ENCODE measurements at regions not wholly inside any gene's neighbourhood (a gene's known extent, or its start where the extent isn't known, plus 50 kb on each side); places are given as distances from the start of the nearest gene placed in this dataset.

- TF ChIP-seq CTCF (IDR thresholded peaks at IDR 0.05), result no peak
- ATAC-seq (no peak), DNase-seq (no peak)
- H3K4me3 ChIP-seq, result no peak overlapping the region
- 83 to 89% (median 84%) methylated on average over 1 of the region's 1 CpG for WGBS, 3 donors
- intact Hi-C loops (cut with DNase I), result loop anchor here in 1 of 2 donors (5.0 kb wide), 1 partner anchor 338 kb away; no protein-coding TSS in a partner anchor
- H3K27ac ChIP-seq, result no peak overlapping the region
- H3K36me3 ChIP-seq (ENCODE audit: insufficient read depth in 1 of 2, low read depth in 1 of 2), result no peaks in the 10 kb centered on the region
- H3K4me1 ChIP-seq, result no peaks in the 10 kb centered on the region
- H3K9me3 ChIP-seq, result no peaks in the 10 kb centered on the region
- no peaks in the 10 kb centered on the region for H3K27me3 ChIP-seq (ENCODE audit: insufficient read depth in 3 of 3, low read length in 2 of 3)
Measured at GRCh38 chr12:47015381-47015780, 64.0 kb upstream of the PCED1B start.

- Histone ChIP-seq H3K9me3 (no peaks in the 10 kb centered on the region), H3K4me1 (no peaks in the 10 kb centered on the region), H3K27me3 (ENCODE audit: insufficient read depth in 3 of 3, low read length in 2 of 3) (no peaks in the 10 kb centered on the region), H3K36me3 (ENCODE audit: insufficient read depth in 1 of 2, low read depth in 1 of 2) (no peaks in the 10 kb centered on the region), H3K4me3 (no peak overlapping the region), H3K27ac (no peak overlapping the region)
- TF ChIP-seq CTCF (IDR thresholded peaks at IDR 0.05), result no peak
- intact Hi-C loops (cut with DNase I), result loop anchor here in 1 of 2 donors (5.0 kb wide), 1 partner anchor 340 kb away; no protein-coding TSS in a partner anchor
- ATAC-seq, result no peak
- DNase-seq, result no peak
- 86 to 91% (median 86%) methylated on average over 6 of the region's 6 CpGs for WGBS, 3 donors
Measured at GRCh38 chr12:47017041-47017713, 62.2 kb upstream of the PCED1B start.

- H3K27ac ChIP-seq, result no peak overlapping the region
- H3K4me3 ChIP-seq, result no peak overlapping the region
- no peaks in the 10 kb centered on the region for H3K9me3 ChIP-seq
- no peaks in the 10 kb centered on the region for H3K27me3 ChIP-seq (ENCODE audit: insufficient read depth in 3 of 3, low read length in 2 of 3)
- DNase-seq (no peak), ATAC-seq (no peak)
- peaks cover 3% of the 10 kb centered on the region for H3K4me1 ChIP-seq
- H3K36me3 ChIP-seq (ENCODE audit: insufficient read depth in 1 of 2, low read depth in 1 of 2), result no peaks in the 10 kb centered on the region
- no peak for TF ChIP-seq CTCF (IDR thresholded peaks at IDR 0.05)
- intact Hi-C loops (cut with DNase I), result loop anchor here in 1 of 2 donors (5.0 kb wide), 1 partner anchor 341 kb away; no protein-coding TSS in a partner anchor
- 82 to 91% (median 90%) methylated on average over 2 of the region's 2 CpGs for WGBS, 3 donors
Measured at GRCh38 chr12:47017901-47018475, 61.4 kb upstream of the PCED1B start.

GRCh38 chr12:47020211-47020821 lies 59.1 kb upstream of the PCED1B start:
- Histone ChIP-seq H3K9me3 (no peaks in the 10 kb centered on the region), H3K4me3 (no peak overlapping the region), H3K27ac (no peak overlapping the region), H3K4me1 (peaks cover 3% of the 10 kb centered on the region), H3K36me3 (ENCODE audit: insufficient read depth in 1 of 2, low read depth in 1 of 2) (no peaks in the 10 kb centered on the region), H3K27me3 (ENCODE audit: insufficient read depth in 3 of 3, low read length in 2 of 3) (no peaks in the 10 kb centered on the region)
- DNase-seq, result no peak
- WGBS, 3 donors, result 65 to 81% (median 65%) methylated on average over 7 of the region's 7 CpGs
- TF ChIP-seq CTCF (IDR thresholded peaks at IDR 0.05), result no peak
- no peak for ATAC-seq
- intact Hi-C loops (cut with DNase I), result loop anchor here (1.0 to 10.0 kb wide), 3 partner anchors 677 to 893 kb away; no protein-coding TSS in a partner anchor

Data from psoas muscle (tissue), 7 donors.